ENCODE measurements at regions not wholly inside any gene's neighbourhood (a gene's known extent, or its start where the extent isn't known, plus 50 kb on each side); places are given as distances from the start of the nearest gene placed in this dataset.
"Not testable (repeated sequence)": the region's sequence is repeated elsewhere in the genome, so short reads cannot be mapped to it uniquely, and the experiment has no call there.

- TF ChIP-seq CTCF (conservative IDR thresholded peaks at IDR 0.05; ENCODE audit: control insufficient read depth, insufficient read depth, low read depth, low read length), result no peak
- no peak for DNase-seq (ENCODE audit: low read depth)
- H3K4me3 ChIP-seq (ENCODE audit: control insufficient read depth, low read depth, low read length), result no peak overlapping the region
Measured at GRCh38 chr4:159702200-159702599, 599.3 kb downstream of the RAPGEF2 start.

- TF ChIP-seq CTCF (conservative IDR thresholded peaks at IDR 0.05; ENCODE audit: control insufficient read depth, insufficient read depth, low read depth, low read length), result no peak
- no peak overlapping the region for H3K4me3 ChIP-seq (ENCODE audit: control insufficient read depth, low read depth, low read length)
- no peak for DNase-seq (ENCODE audit: low read depth)
Measured at GRCh38 chr4:159705334-159705733, 602.5 kb downstream of the RAPGEF2 start.

GRCh38 chr4:159706704-159707103 lies 603.8 kb downstream of the RAPGEF2 start:
- no peak for DNase-seq (ENCODE audit: low read depth)
- TF ChIP-seq CTCF (conservative IDR thresholded peaks at IDR 0.05; ENCODE audit: control insufficient read depth, insufficient read depth, low read depth, low read length), result no peak
- H3K4me3 ChIP-seq (ENCODE audit: control insufficient read depth, low read depth, low read length), result no peak overlapping the region

GRCh38 chr4:159715180-159715579 lies 612.3 kb downstream of the RAPGEF2 start:
- H3K4me3 ChIP-seq (ENCODE audit: control insufficient read depth, low read depth, low read length); DNase-seq (ENCODE audit: low read depth): not testable (repeated sequence)

GRCh38 chr4:159719531-159719930 lies 616.7 kb downstream of the RAPGEF2 start:
- TF ChIP-seq CTCF (conservative IDR thresholded peaks at IDR 0.05; ENCODE audit: control insufficient read depth, insufficient read depth, low read depth, low read length), result no peak
- DNase-seq (ENCODE audit: low read depth), result no peak
- H3K4me3 ChIP-seq (ENCODE audit: control insufficient read depth, low read depth, low read length), result no peak overlapping the region

- TF ChIP-seq CTCF (conservative IDR thresholded peaks at IDR 0.05; ENCODE audit: control insufficient read depth, insufficient read depth, low read depth, low read length), result no peak
- no peak for DNase-seq (ENCODE audit: low read depth)
- H3K4me3 ChIP-seq (ENCODE audit: control insufficient read depth, low read depth, low read length), result no peak overlapping the region
Measured at GRCh38 chr4:159722052-159722451, 619.2 kb downstream of the RAPGEF2 start.

GRCh38 chr4:159722918-159723317 lies 620.0 kb downstream of the RAPGEF2 start:
- no peak overlapping the region for H3K4me3 ChIP-seq (ENCODE audit: control insufficient read depth, low read depth, low read length)
- TF ChIP-seq CTCF (conservative IDR thresholded peaks at IDR 0.05; ENCODE audit: control insufficient read depth, insufficient read depth, low read depth, low read length), result no peak
- no peak for DNase-seq (ENCODE audit: low read depth)

Data from fibroblast of mammary gland (primary cell).